Vagina (tissue), 2 donors: ENCODE measurements at regions not wholly inside any gene's neighbourhood (a gene's known extent, or its start where the extent isn't known, plus 50 kb on each side); places are given as distances from the start of the nearest gene placed in this dataset.
A peak's percentile ranks its signal among the peaks of the same experiment; 100 is the strongest.

Experiments used
- DNase-seq, 2 donors: peaks; one replicate each; pipeline ENCODE4 v3.0.0-alpha.2; 2017; ENCODE audit errors: extremely low spot score in 2 of 2
- H3K27ac ChIP-seq: fragments of 200-600 bp; sonication (generic); one replicate; pipeline ENCODE4 v1.5.1; 2019
- H3K27me3 ChIP-seq: fragments of 200-600 bp; sonication (generic); one replicate; pipeline ENCODE4 v1.5.1; 2019
- H3K36me3 ChIP-seq, 2 donors: fragments of 200-600 bp; sonication (generic); one replicate each; pipeline ENCODE4 v1.5.1; 2017 to 2019
- H3K4me1 ChIP-seq: fragments of 200-600 bp; sonication (generic); one replicate; pipeline ENCODE4 v1.5.1; 2019
- H3K4me3 ChIP-seq, 2 donors: fragments of 200-600 bp; sonication (generic); 1 replicate in 1 of 2; 2 replicates in 1 of 2; pipeline ENCODE4 v1.5.1; 2016 to 2019
- H3K9me3 ChIP-seq: fragments of 200-600 bp; sonication (generic); one replicate; pipeline ENCODE4 v1.5.1; 2019
- POLR2A ChIP-seq, 2 donors: fragments of 450-650 bp; IDR thresholded peaks; one replicate each; pipeline ENCODE4 v1.6.1; 2017; ENCODE audit warnings: antibody characterized with exemption in 2 of 2, mild to moderate bottlenecking in 2 of 2, moderate library complexity in 2 of 2
- POLR2AphosphoS5 ChIP-seq, 2 donors: sonication (generic); formaldehyde crosslinking; IDR thresholded peaks; one replicate each; pipeline ENCODE4 v1.9.0; 2017; ENCODE audit warnings: antibody characterized with exemption in 2 of 2, mild to moderate bottlenecking in 2 of 2, low read depth in 1 of 2; ENCODE audit not compliant: insufficient read depth in 1 of 2
- intact Hi-C: fragments of 100-400 bp; cut with DNase I; formaldehyde crosslinking; loops from one replicate; pipeline ENCODE4 v1.15.1; 2023
- TF ChIP-seq, protein P1 (sequence below), 3 experiments: fragments of 450-650 bp in 2 of 3; fragments of 200-600 bp in 1 of 3; sonication (generic) in 1 of 3; IDR thresholded peaks; one replicate each; pipeline ENCODE4 v1.5.1; 2017 to 2019; ENCODE audit warnings: antibody characterized with exemption in 3 of 3, mild to moderate bottlenecking in 2 of 3, moderate library complexity in 2 of 3

- H3K9me3 ChIP-seq, result no peaks in the 10 kb centered on the region
- H3K27ac ChIP-seq, result no peak overlapping the region
- DNase-seq, result no peak
- no peak overlapping the region for H3K4me3 ChIP-seq
- H3K36me3 ChIP-seq, result no peaks in the 10 kb centered on the region
- H3K27me3 ChIP-seq, result no peaks in the 10 kb centered on the region
- no peaks in the 10 kb centered on the region for H3K4me1 ChIP-seq
- TF ChIP-seq, protein P1, sequence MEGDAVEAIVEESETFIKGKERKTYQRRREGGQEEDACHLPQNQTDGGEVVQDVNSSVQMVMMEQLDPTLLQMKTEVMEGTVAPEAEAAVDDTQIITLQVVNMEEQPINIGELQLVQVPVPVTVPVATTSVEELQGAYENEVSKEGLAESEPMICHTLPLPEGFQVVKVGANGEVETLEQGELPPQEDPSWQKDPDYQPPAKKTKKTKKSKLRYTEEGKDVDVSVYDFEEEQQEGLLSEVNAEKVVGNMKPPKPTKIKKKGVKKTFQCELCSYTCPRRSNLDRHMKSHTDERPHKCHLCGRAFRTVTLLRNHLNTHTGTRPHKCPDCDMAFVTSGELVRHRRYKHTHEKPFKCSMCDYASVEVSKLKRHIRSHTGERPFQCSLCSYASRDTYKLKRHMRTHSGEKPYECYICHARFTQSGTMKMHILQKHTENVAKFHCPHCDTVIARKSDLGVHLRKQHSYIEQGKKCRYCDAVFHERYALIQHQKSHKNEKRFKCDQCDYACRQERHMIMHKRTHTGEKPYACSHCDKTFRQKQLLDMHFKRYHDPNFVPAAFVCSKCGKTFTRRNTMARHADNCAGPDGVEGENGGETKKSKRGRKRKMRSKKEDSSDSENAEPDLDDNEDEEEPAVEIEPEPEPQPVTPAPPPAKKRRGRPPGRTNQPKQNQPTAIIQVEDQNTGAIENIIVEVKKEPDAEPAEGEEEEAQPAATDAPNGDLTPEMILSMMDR (IDR thresholded peaks at IDR 0.05), result peak in 1 of 3 experiments; percentile 4
- no peak for TF ChIP-seq POLR2A (IDR thresholded peaks at IDR 0.05)
- intact Hi-C loops, result no loop called here
These were observed 54.4 kb upstream of the STUM start for GRCh38 chr1:226494092-226494609.

GRCh38 chr1:226495716-226496115 is 52.8 kb upstream of the STUM start:
- Histone ChIP-seq H3K27me3 (no peaks in the 10 kb centered on the region), H3K36me3 (no peaks in the 10 kb centered on the region), H3K4me3 (no peak overlapping the region), H3K27ac (no peak overlapping the region), H3K4me1 (no peaks in the 10 kb centered on the region), H3K9me3 (no peaks in the 10 kb centered on the region)
- intact Hi-C loops, result no loop called here
- TF ChIP-seq POLR2A (IDR thresholded peaks at IDR 0.05), result no peak
- TF ChIP-seq, protein P1 (IDR thresholded peaks at IDR 0.05), result no peak
- no peak for DNase-seq

- Histone ChIP-seq H3K9me3 (no peaks in the 10 kb centered on the region), H3K4me1 (no peaks in the 10 kb centered on the region), H3K27ac (no peak overlapping the region), H3K36me3 (no peaks in the 10 kb centered on the region), H3K27me3 (no peaks in the 10 kb centered on the region), H3K4me3 (no peak overlapping the region)
- intact Hi-C loops, result no loop called here
- no peak for TF ChIP-seq POLR2A (IDR thresholded peaks at IDR 0.05)
- TF ChIP-seq, protein P1 (IDR thresholded peaks at IDR 0.05), result no peak
- no peak for DNase-seq
These were observed 52.0 kb upstream of the STUM start for GRCh38 chr1:226496453-226497015.

DNA sequence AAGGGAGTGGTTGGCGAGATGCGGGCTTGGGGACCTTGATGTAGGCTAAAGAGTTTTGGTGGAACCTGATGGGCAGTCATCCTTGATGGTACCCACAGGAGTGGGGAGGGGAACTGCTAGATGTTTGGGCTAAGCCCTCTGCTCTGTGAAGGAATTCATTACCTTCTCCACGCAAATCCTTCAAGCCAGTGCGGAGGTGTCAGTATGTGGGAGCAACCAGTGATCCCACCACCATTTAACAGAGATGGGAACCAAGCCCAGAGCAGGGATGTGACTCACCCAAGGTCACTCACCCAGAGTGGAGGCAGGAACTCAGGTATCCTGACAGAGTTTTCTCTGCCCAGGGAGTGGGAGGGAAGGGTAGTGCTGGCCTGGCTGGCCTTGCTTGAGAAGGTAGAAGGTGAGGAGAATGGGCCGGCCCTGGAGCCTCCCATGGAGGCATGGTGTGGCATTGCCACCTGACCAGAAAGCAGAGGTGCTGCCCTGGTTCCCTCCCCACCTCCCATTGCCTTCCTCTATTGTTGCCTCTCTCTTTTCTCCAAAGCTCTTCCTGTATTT is 51.2 kb upstream of the STUM start:
- Histone ChIP-seq H3K4me1 (no peaks in the 10 kb centered on the region), H3K27ac (no peak overlapping the region), H3K4me3 (no peak overlapping the region), H3K9me3 (no peaks in the 10 kb centered on the region), H3K27me3 (no peaks in the 10 kb centered on the region), H3K36me3 (no peaks in the 10 kb centered on the region)
- TF ChIP-seq POLR2AphosphoS5 (IDR thresholded peaks at IDR 0.05; ENCODE audit: insufficient read depth in 1 of 2, low read depth in 1 of 2) (no peak), POLR2A (IDR thresholded peaks at IDR 0.05) (no peak)
- TF ChIP-seq, protein P1 (IDR thresholded peaks at IDR 0.05), result no peak
- no peak for DNase-seq
- intact Hi-C loops, result no loop called here

DNA sequence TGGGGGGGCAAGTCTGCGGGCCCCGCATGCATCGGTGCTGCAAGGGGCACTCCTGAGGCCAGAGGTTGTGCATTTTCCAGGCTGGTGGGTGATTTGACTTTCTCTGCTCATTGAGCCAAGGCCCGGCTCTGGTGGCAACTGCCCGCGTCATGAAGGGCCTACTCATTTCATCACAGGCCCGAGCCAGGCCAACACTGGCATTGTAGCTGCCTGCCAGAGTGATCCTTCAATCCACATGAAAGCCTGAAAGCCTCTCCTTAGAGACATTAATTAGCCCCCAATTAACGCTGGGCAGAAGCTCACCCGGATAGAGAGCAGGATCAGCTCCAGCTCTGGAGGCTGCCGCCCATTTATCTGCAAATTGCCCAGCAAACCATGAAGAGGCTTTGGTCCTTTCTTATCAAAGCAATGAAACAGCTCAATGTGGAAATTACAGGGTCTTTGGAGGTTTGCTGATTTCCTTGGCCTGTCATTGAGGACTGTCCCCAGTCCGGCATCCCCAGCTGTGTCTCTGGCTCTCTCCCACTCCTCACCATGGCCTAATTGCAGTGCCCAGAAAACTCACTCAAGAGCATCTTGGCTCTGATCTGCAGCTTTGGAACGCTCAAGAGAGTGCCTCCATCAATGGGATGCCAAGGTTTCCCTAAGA is 50.4 kb upstream of the STUM start:
- no peak for DNase-seq
- H3K27ac ChIP-seq, result no peak overlapping the region
- H3K4me1 ChIP-seq, result no peaks in the 10 kb centered on the region
- intact Hi-C loops, result no loop called here
- no peak for TF ChIP-seq POLR2AphosphoS5 (IDR thresholded peaks at IDR 0.05; ENCODE audit: insufficient read depth in 1 of 2, low read depth in 1 of 2)
- TF ChIP-seq, protein P1 (IDR thresholded peaks at IDR 0.05), result no peak
- TF ChIP-seq POLR2A (IDR thresholded peaks at IDR 0.05), result no peak
- H3K9me3 ChIP-seq, result no peaks in the 10 kb centered on the region
- no peaks in the 10 kb centered on the region for H3K27me3 ChIP-seq
- no peak overlapping the region for H3K4me3 ChIP-seq
- H3K36me3 ChIP-seq, result no peaks in the 10 kb centered on the region
